Fibroblast of upper back skin (primary cell): ENCODE measurements at regions not wholly inside any gene's neighbourhood (a gene's known extent, or its start where the extent isn't known, plus 50 kb on each side); places are given as distances from the start of the nearest gene placed in this dataset.

Source experiments
- DNase-seq: peaks from one replicate; pipeline ENCODE4 v3.0.0-alpha.2; 2013

- DNase-seq, result peak; percentile 61
These were observed 59.9 kb downstream of the HTR1B start for GRCh38 chr6:77403424-77403823.

GRCh38 chr6:77401231-77401630, 62.1 kb downstream of the HTR1B start:
- no peak for DNase-seq

- DNase-seq, result peak; percentile 13
These were observed 65.7 kb downstream of the HTR1B start for GRCh38 chr6:77397561-77397960.

GRCh38 chr6:77389402-77389801, 73.9 kb downstream of the HTR1B start:
- DNase-seq, result no peak

GRCh38 chr6:77383026-77383425, 80.3 kb downstream of the HTR1B start:
- no peak for DNase-seq

GRCh38 chr6:77373955-77374354, 89.3 kb downstream of the HTR1B start:
- no peak for DNase-seq

DNA sequence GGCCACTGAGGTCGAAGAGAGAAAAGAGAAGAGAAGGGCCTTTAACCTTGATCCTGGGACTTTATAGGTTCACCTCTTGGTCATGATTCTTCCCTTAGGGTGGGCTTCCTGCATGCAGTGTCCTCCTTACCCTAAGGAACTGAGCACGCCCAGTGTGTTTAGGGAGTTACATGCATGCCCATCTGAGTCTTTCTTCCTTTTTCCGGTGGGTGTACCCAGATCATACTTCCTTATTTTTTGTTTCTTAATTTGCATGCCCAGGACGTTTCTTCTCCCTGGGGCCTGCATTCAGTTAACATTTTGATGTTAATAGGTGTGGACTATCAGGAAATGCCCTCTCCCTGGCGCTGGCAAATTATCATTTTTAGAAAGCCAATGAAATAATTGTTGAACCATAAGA, 91.5 kb downstream of the HTR1B start:
- no peak for DNase-seq

GRCh38 chr6:77368660-77369313, 94.5 kb downstream of the HTR1B start:
- peak; percentile 30 for DNase-seq

- DNase-seq, result no peak
These were observed 96.5 kb downstream of the HTR1B start for GRCh38 chr6:77366798-77367197.

GRCh38 chr6:77363702-77364101, 99.6 kb downstream of the HTR1B start:
- DNase-seq, result no peak

DNA sequence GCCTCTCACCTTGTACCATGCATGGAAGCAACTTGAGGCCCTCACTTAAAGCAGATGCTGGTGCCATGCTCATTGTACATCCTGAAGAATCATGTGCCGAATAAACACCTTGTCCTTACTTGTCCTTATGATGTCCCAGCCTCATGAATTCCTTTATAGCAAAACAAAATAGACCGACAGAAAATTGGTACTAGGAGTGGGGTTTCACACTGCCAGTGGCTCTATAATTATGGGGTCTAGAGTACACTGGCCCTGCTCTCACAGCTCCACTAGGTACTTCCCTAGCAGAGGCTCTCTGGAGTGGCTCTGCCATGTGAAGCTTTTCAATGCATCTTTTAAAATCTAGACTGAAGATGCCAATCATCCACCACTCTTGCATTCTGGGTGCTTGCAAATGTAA, 101.2 kb downstream of the HTR1B start:
- no peak for DNase-seq

GRCh38 chr6:77361018-77361417, 102.3 kb downstream of the HTR1B start:
- DNase-seq, result no peak

- DNase-seq, result no peak
These were observed 106.5 kb downstream of the HTR1B start for GRCh38 chr6:77356821-77357220.

- no peak for DNase-seq
These were observed 108.7 kb downstream of the HTR1B start for GRCh38 chr6:77354581-77354980.

DNA sequence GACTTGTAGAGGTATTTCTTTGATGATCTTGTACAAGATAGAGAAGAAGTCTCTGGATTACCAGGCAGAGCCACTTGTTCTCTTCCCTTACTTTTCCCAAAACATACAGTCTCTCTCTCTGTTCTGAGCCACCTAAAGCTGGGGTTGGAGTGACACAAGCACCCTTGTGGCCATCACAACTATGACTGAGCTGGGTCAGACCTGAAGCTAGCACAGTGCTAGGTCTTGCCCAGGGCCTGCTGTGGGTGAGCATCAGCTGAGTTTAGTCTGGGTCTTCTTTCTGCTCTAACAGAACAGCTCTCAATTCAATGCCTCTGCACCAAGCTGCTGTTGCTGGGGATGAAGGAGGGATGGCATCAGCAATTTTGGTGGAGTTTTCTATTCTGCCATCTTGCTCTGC, 110.2 kb downstream of the HTR1B start:
- no peak for DNase-seq

- no peak for DNase-seq
These were observed 122.0 kb downstream of the HTR1B start for GRCh38 chr6:77341058-77341986.

DNA sequence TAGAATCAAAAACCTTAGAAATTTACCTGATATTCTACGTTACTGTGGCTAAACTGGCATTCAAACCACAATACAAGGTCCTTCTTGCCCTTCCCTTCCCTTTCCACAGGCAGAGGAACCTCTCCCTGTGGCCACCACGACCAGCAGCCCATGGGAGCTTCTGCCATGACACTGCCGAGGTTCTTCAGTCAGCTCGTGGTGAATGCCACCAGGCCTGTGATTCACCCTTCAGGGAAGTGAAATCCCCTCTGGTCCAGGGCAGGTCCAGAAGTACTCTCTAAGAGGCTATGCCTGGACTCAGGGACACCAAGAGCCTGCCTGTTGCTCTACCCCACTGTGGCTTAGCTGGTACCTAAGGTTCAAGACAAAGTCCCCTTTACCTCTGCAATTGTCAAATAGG, 123.0 kb downstream of the HTR1B start:
- no peak for DNase-seq

- DNase-seq, result no peak
These were observed 123.4 kb downstream of the HTR1B start for GRCh38 chr6:77339926-77340325.

DNA sequence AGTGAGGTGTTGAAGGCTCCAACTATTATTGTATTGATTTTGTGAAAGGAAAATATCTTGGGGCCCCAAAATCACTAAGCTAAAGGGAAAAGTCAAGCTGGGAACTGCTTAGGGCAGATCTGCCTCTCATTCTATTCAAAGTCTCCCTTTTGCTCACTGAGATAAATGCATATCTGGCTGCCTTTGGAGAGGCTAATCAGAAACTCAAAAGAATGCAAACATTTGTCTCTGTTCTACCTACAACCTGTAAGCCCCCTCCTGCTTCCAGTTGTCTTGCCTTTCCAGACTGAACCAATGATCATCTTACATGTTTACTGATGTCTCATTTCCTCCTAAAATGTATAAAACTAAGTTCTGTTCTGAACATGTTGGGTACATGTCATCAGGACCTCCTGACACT, 125.9 kb downstream of the HTR1B start:
- no peak for DNase-seq

DNA sequence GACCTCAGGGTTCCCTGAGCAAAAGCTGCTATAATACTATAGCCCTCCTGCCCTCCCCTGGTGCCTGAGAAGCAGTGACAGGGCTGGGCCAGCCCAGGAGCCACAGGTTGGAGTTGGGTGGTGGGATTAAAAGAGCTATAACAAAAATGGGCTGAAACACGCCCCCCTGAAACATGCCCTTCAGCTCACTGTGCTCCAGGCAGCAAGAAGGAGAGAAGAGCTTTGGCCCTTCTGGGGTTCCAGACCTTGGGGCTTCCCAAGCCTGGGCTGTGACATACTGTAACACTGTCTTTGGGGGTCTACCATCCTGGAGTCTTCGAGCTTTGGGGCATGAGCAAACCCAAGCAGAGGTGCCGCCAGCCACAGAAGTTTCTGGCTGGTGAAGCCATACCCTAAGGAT, 129.2 kb downstream of the HTR1B start:
- no peak for DNase-seq

DNA sequence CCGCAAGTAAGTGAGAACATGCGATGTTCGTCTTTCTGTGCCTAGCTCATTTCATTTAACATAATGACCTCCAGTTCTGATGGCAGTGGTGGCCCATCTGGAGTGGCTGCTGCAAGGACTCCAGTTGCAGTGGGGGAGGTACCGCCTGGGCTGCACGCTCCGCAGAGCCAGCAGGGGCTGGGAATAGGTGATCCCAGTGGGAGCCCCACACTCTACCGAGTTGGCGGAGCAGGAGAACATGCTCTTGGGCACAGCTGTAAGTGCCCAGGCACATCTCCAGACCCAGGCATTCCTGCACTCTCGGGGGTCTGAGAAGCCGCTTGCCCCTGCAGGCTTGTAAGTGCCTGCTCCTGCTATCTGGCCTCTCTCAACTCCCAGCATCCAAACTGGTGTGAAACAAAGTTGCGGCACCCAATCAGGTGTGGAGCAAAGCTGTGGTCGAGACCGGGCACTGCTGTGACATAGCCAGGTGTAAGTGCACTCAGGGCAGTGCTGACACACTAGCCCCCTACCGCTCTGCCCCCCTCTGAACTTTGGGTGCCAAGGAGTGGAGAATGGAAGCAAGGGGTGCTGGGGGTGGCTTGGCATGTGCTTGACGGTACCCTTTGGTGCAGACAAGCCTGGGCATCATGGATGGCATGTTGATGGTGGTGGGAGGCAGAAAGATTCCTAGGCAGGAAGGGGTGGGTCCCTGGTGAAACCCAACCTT, 130.2 kb downstream of the HTR1B start:
- no peak for DNase-seq

DNA sequence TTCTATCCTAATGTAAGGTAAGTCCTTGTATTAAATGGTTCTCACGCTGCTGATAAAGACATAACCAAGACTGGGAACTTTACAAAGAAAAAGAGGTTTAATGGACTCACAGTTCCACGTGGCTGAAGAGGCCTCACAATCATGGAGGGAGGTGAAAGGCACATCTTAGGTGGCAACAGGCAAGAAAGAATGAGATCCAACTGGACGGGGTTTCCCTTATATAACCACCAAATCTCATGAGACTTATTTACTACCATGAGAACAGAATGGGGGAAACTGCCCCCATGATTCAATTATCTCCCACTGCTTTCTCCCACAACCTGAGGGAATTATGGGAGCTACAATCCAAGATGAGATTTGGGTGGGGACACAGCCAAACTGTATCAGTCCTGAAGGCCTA, 136.6 kb downstream of the HTR1B start:
- DNase-seq, result no peak

DNA sequence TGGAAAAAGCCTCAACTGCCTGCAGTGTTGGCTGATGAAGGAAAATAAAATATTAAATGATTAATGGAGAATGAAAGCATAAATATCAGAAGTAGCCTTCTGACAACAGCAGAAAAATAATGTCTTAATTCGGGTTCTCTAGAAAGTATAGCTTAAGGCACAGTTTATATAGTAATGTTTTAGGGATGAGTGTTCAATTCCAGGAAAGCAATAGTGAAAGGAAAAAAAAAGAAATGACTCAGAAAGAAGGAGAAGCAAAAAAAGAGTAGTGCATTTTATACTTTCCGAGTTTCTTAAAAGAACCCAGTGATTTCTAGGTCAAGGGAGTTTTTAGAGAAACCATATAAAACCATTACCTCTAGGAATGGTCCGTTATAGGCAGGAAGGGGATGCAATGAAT, 137.3 kb downstream of the HTR1B start:
- DNase-seq, result peak; percentile 22

DNA sequence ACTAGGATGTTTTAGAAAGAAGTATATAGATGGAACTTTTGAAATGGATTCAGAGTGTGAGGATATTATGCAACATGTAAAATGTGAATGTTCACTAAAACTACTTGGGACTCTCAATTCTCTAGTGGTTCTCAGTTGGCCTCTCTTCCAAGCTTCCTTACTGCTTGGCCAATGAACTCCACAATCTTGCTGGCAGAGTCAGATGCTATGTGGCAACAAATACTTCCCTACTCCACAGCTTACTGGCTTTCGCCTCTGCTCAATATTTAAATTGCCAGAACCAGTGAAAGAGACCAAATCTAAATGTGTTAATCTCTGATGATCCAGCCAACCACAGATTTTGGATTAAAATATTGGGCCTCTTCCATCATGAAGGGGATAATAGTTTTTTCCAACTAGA, 138.4 kb downstream of the HTR1B start:
- peak; percentile 10 for DNase-seq
